ENCODE measurements at regions not wholly inside any gene's neighbourhood (a gene's known extent, or its start where the extent isn't known, plus 50 kb on each side); places are given as distances from the start of the nearest gene placed in this dataset.

GRCh38 chr1:17933501-17933900, 174.1 kb upstream of the IGSF21 start:
- 87% methylated on average over 6 of the region's 7 CpGs for WGBS (ENCODE audit: insufficient coverage)
- Histone ChIP-seq H3K36me3 (replicated peaks in 1 of 2; ENCODE audit: control extremely low read depth in 1 of 2, control insufficient read depth in 1 of 2, extremely low read depth in 1 of 2, insufficient read depth in 2 of 2, low read length in 1 of 2) (no peaks in the 10 kb centered on the region), H3K27ac (ENCODE audit: low read length in 2 of 2) (no peak overlapping the region), H3K27me3 (replicated peaks in 1 of 4; ENCODE audit: control extremely low read depth in 1 of 4, control insufficient read depth in 3 of 4, insufficient read depth in 4 of 4, low read length in 3 of 4) (peaks cover 0 to 8% (median 1%) of the 10 kb centered on the region in 4 experiments), H2AFZ (ENCODE audit: insufficient read depth, low read depth, low read length, poor library complexity, severe bottlenecking) (no peak overlapping the region), H3K9me3 (ENCODE audit: control extremely low read depth in 1 of 3, control insufficient read depth in 2 of 3, insufficient read depth in 1 of 3, low read length in 2 of 3) (peaks cover 0 to 4% (median 0%) of the 10 kb centered on the region in 3 donors), H3K4me2 (replicated peaks; ENCODE audit: low read depth, low read length, poor library complexity, severe bottlenecking) (no peak overlapping the region), H3K79me2 (ENCODE audit: control insufficient read depth, insufficient read depth, low read length) (no peaks in the 10 kb centered on the region), H3K9ac (ENCODE audit: low read length) (no peak overlapping the region), H3K4me1 (ENCODE audit: control insufficient read depth in 2 of 2, insufficient read depth in 2 of 2, low read length in 2 of 2) (no peaks in the 10 kb centered on the region), H4K20me1 (ENCODE audit: control insufficient read depth, insufficient read depth, low read length, poor library complexity, severe bottlenecking) (no peaks in the 10 kb centered on the region), H3K4me3 (ENCODE audit: control extremely low read depth in 1 of 5, extremely low read depth in 1 of 5, insufficient read depth in 1 of 5, low read depth in 2 of 5, low read length in 4 of 5) (no peak overlapping the region)
- H3K27me3 Mint-ChIP-seq: peaks cover 20% of the 10 kb centered on the region
- ATAC-seq (ENCODE audit: low read depth): no peak
- no peak overlapping the region for H3K27ac Mint-ChIP-seq
- TF ChIP-seq CTCF (IDR thresholded peaks at IDR 0.05) (no peak), EZH2 (IDR thresholded peaks at IDR 0.05; ENCODE audit: borderline replicate concordance, insufficient read depth, low read depth, low read length, poor library complexity, severe bottlenecking) (no peak)
- peaks cover 3% of the 10 kb centered on the region for H3K9me3 Mint-ChIP-seq (ENCODE audit: insufficient read depth)
- POLR2A ChIA-PET: no interaction called here
- no peak overlapping the region for H3K4me3 Mint-ChIP-seq
- DNase-seq: no peak
- intact Hi-C loops (cut with micrococcal nuclease): no loop called here
- CTCF ChIA-PET: no interaction called here
- H3K4me1 Mint-ChIP-seq: no peaks in the 10 kb centered on the region

GRCh38 chr1:17933971-17934370, 173.6 kb upstream of the IGSF21 start:
- 76% methylated on average over 3 of the region's 5 CpGs for WGBS (ENCODE audit: insufficient coverage)
- Mint-ChIP-seq H3K27ac (no peak overlapping the region), H3K27me3 (peaks cover 19% of the 10 kb centered on the region), H3K4me3 (no peak overlapping the region), H3K4me1 (no peaks in the 10 kb centered on the region), H3K9me3 (ENCODE audit: insufficient read depth) (peaks cover 3% of the 10 kb centered on the region)
- intact Hi-C loops (cut with micrococcal nuclease): no loop called here
- ChIA-PET CTCF (no interaction called here), POLR2A (no interaction called here)
- Histone ChIP-seq H3K9me3 (ENCODE audit: control extremely low read depth in 1 of 3, control insufficient read depth in 2 of 3, insufficient read depth in 1 of 3, low read length in 2 of 3) (peaks cover 0 to 4% (median 0%) of the 10 kb centered on the region in 3 donors), H3K4me3 (ENCODE audit: control extremely low read depth in 1 of 5, extremely low read depth in 1 of 5, insufficient read depth in 1 of 5, low read depth in 2 of 5, low read length in 4 of 5) (no peak overlapping the region), H3K27ac (ENCODE audit: low read length in 2 of 2) (no peak overlapping the region), H3K79me2 (ENCODE audit: control insufficient read depth, insufficient read depth, low read length) (no peaks in the 10 kb centered on the region), H3K36me3 (replicated peaks in 1 of 2; ENCODE audit: control extremely low read depth in 1 of 2, control insufficient read depth in 1 of 2, extremely low read depth in 1 of 2, insufficient read depth in 2 of 2, low read length in 1 of 2) (no peaks in the 10 kb centered on the region), H2AFZ (ENCODE audit: insufficient read depth, low read depth, low read length, poor library complexity, severe bottlenecking) (no peak overlapping the region), H3K9ac (ENCODE audit: low read length) (no peak overlapping the region), H3K4me1 (ENCODE audit: control insufficient read depth in 2 of 2, insufficient read depth in 2 of 2, low read length in 2 of 2) (no peaks in the 10 kb centered on the region), H3K27me3 (replicated peaks in 1 of 4; ENCODE audit: control extremely low read depth in 1 of 4, control insufficient read depth in 3 of 4, insufficient read depth in 4 of 4, low read length in 3 of 4) (peaks cover 0 to 8% (median 1%) of the 10 kb centered on the region in 4 experiments), H3K4me2 (replicated peaks; ENCODE audit: low read depth, low read length, poor library complexity, severe bottlenecking) (no peak overlapping the region), H4K20me1 (ENCODE audit: control insufficient read depth, insufficient read depth, low read length, poor library complexity, severe bottlenecking) (no peaks in the 10 kb centered on the region)
- TF ChIP-seq CTCF (IDR thresholded peaks at IDR 0.05): no peak
- TF ChIP-seq EZH2 (IDR thresholded peaks at IDR 0.05; ENCODE audit: borderline replicate concordance, insufficient read depth, low read depth, low read length, poor library complexity, severe bottlenecking): no peak
- DNase-seq: no peak
- no peak for ATAC-seq (ENCODE audit: low read depth)
